ENCODE measurements at regions not wholly inside any gene's neighbourhood (a gene's known extent, or its start where the extent isn't known, plus 50 kb on each side); places are given as distances from the start of the nearest gene placed in this dataset.

DNA sequence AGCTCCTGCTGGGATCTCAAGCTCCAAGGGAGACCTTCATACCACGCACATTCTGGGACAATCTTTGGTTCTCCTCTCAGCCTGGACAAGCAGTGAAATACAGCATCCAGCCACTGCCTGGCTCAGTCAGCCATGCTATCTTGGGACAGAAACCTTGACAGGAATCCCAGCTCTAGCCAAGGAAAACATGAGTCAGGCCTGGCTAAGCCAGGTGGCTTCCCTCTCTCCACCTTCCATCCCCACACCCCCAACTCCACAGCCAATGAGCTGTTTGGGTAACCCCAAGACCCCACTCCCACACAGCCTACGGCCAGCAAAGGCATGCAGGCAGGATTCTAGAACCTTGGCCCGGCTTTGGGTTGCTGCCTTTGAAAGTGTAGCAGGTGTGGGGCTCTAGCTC is 64.9 kb downstream of the MCFD2 start:
- DNase-seq: no peak

DNA sequence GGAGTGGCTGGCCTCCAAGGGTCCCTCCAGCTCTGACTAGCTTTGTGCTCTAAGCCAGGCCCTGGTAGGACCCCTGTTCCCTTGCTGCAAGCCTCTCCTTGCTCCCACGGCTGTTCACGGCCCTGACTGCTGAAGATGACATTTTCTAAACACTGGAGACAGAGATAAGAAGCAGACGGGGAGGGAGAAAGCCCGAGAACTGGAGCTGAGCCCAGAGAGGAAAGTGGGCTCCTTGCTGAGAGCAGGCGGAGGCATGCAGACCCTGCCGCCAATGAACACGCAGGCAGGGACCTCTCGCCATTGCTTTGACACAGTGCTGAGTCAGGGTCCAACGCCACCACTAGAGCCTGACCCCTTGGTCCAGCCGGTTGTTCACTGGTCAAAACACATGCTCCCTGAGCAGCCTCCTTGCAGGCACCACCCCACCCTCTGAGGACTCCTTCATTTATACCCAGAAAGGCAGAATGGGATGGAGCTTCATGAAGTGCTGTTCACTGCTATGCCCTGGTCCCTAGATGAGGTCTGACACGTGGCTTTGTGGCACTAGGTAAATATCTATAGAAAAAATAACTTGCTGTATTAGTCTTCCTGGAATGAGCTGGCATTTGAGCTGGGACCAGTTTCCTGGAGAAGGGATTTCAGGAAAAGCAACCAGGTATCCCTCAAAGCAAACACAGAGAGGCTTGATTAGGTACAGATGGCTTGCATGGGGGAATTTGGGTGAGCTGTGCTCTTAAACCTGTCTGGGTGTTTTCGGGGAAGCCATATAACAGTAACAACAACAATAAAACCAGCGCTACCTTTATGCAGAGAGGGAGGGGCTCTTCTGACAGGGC is 65.7 kb downstream of the MCFD2 start:
- no peak for DNase-seq

DNA sequence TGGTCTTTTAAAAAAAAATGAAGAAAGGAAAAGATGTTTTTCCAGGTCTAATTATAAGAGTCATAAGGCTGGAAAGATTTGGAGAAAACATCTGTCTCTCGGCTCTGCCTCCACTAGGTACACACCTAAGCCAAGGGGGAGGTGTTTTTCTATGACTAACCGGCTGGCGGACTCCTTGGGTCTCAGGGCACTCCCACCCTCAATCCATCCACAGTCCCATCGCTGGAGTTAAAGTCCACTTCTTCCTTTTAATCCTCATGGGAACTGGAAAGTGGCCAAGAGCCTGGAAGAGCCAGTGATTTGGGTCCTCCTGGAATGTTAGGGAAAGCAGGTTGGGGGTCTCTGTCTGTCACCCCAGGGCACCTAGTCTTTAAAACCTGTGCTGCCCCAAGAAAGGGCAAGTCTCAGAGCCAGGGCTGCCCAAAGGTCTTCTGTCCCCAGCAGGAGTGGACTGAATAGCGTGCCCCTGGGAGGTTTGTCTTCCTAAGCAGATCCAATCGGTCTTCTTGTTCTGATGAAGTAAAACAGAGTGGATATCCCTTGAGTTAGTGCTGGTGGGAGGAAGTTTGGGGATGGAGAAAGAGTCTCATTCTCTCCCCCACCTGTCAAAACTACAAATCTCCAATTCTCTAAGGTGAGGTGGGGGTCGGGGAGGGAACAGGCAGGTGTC is 66.4 kb downstream of the MCFD2 start:
- DNase-seq: no peak

DNA sequence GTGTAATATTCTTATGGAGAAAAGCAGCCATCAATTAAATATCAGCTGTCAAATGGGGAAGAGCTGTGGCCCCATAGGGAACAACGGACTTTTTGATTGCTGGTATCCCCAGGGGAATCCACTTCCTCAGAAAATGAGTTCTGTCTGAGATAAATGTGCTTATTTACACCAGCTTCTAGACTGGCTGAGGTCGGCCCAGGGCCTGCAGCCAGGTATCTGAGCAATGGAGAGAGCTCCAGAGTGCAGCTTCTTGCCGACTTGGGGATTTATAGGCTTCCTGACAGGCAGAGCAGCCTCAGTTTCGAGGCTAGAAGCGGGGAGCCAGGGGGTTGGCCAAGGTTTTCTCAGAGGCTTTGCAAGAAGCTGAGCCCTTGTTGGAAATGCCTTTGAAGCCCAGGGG is 67.2 kb downstream of the MCFD2 start:
- DNase-seq: no peak

DNA sequence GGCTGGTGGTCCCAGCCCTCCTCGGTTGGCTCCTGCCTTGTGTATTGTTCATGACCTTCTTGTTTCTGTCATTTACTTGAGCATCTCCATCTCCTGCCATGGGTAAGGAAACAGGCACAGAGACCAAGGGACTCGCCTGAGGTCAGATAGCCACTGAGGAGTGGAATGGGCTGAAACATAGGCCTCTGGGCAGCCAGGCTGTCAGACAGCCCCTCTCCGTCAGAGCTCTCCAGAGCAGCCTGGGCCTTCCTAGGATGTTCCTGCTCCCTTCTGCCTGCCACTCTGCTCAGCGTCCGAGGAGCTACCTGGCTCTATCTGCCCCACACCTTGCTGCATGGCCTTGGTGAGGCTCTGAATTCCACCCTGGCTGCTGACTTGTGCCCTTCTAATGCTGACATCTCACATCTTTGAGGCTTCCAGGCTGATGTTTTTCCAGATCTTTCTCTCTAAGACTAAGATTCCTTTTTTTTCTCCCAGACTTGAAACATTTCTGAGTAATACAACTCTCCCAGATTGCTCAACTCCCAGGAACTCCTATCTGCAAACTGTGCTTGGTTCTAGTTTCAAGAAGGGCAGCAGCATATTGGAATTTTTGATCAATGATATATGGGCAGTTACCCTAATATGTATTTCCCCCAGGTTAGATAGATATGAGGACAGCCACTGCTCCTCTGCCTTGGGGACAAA is 67.7 kb downstream of the MCFD2 start:
- DNase-seq: no peak

DNA sequence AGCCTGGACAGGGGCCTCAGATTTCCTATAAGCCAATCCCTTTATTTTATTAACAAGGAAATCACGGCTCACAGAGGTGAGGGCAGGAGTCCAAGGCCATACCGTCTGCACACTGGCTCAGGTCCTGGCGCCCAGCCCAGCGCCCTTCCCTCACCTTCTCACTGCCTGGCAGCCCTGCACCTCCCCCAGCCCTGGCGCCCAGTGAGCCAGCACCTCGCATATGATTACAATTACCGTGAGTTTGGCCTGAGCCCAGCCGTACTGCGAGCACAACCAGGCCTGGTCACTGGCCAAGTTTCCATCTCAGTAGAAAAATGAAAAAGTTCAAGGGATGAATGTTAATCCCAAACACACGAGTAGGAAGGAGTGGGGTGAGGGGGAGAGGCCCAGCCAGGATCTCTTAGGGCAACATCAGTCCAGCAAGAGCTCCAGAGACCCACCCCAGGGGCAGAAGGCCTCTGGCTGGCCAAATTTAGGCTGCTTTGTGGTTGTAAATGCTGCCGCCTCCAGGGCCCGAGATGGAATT is 68.4 kb downstream of the MCFD2 start:
- DNase-seq: peak; percentile 87

DNA sequence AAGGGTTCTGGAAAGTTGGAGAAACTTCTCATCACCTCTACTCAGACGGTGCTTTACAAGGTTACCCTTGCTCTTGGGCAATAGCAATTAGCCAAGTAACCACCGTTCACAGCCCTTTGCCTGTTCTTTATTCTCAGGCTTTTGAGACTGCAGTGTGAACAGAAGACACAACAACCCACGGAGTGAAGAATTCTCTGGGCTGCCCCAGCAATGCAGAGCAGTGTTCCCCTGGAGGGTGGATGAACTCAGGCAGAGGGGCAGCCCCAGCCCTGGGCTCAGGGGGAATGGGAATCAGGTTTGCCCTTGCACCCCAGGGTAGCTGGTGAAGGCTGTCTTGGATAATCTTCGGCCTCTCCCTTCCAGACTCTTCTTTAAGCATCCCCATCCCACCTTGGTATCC is 69.1 kb downstream of the MCFD2 start:
- DNase-seq: no peak

DNA sequence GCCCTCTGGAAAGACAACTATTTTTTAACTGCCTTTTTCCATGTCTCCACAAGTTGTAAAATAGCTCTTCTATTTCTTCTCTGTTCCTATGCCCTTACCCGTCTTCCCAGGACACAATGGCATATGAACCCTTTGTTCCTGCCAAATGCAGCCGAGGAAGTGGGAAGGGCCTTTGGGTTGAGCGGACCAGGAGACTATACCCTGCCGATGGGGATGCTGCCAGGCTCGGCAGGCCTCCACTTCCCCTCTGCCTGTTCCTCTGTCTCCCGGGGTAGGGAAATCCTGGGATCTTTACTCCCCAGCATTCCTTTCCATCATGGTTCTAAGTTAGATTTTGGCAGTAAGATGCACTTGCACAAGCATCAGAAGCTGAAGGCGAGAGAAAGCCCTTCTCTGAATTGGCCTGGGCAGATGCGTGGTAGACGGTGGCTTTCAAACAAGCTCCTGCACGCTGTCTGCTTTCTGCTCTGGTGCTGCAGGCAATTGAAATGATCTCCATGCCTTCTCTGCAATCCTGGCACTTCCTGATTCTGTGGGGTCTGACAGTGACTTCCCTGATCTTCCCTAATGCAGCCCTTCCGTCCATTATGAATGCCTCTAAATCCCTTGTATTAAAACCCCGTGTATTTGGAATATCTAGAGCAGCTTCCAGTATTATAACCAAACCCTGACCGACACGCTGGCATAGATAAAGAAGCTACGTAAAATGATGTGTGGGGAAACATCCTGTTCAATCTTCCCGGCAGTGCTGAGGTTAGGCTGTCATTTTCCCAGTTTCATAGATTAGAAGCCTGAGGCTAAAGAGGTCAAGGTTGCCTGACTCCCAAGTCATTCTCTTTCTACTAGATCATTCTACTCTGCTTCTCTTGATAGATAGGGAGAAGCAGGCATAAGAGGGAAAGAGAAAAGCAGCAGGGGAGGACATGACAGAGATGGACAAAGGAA is 69.8 kb downstream of the MCFD2 start:
- no peak for DNase-seq

DNA sequence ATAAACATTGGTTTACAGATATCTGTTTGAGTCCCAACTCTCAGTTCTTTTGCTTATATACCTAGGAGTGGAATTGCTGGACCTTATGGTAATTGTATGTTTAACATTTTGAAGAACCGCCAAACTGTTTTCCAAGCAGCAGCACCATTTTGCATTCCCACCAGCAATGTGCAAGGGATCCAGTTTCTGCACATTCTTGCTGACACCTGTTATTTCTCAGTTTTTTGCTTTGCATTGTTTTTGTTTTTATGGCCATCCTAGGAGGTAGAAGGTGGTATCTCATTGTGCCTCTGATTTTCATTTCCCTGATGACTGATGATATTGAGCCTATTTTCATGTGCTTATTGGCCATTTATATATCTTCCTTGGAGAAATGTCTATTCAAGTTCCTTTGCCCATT is 71.2 kb downstream of the MCFD2 start:
- no peak for DNase-seq

DNA sequence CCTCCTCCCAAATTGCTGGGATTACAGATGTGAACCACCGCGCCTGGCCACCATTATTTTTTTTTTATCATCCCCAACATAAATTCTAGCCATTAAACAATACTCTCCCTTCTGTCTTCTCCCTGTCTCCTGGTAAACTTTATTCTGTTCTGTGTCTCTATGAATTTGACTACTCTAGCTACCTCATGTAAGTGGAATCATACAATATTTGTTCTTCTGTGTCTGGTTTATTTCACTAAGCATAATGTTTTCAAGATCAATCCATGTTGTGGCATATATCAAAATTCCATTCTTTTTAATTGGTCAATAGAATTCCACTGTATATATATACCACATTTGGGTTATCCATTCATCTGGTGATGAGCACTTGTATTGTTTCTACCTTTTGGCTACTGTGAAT is 71.6 kb downstream of the MCFD2 start:
- DNase-seq: no peak

DNA sequence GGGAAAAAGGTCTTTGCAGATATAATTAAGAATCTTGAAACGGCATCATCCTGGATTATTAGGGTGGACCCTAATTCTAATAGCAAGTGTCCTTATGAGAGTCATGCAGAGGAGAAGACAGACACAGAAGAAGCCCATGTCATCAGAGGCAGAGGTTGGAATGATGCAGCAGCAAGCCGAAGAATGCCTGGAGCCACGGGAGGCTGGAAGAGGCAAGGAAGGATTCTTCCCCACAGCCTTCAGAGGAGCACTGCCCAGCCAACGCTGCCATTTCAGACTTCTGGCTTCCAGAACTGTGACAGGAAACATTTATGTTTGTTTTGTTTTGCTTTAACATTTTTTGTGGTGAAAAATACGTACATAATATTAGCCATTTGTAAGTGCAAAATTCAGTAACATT is 72.3 kb downstream of the MCFD2 start:
- no peak for DNase-seq

DNA sequence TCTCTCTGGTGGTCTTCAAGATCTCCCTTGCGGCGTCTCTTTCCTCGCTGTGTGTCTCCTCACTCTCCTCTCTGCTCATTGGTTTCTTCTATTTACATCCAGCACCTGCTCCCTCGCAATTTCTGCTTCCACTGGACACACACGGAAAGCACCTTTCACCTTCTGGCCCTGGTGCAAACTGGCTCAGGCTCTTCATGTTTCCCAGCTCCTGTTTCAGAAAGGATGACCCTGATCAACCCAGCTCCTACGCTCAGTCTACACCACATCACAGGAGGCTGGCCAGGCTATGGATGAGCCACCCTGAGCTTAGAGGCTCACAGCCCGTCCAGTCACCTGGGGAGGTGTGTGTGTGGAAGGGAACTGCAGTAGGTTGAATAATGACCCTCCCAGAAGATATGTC is 72.7 kb downstream of the MCFD2 start:
- DNase-seq: no peak

DNA sequence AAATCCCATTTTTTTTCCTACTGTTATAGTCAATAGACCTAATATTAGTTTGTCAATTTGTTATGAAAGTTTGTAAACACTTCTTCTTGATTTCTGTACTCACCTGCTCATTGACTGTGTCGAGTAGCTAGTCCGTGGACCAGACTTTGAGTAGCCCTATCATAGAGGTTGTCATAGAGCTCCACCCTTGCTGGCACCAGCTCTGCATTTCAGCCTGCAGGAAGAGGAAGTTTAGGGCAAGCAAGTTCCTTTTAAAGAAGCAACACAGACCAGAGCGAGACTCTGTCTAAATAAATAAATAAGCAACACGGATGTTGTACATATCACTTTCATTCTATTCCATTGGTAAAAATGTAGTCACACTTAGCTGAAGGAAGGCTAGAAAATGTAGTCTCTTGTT is 74.0 kb downstream of the MCFD2 start:
- DNase-seq: no peak

DNA sequence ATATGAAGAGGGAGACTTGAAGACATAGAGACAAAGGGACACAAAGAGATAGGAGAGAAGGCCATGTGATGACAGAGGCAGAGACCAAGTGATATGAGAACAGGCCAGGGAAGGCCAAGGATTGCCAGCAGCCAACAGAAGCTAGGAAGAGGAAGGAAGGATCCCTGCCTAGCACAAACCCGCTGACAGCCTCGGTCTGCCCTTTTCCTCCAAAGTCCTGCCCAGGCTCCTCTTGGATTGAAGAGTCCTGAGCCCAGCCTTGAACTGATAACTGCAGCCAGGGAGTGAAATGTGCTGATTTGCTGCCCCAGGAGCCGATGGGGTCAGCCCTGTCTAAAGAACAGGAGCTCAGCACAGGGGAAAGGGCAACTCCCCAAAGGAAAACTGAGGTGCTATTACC is 76.6 kb downstream of the MCFD2 start:
- DNase-seq: no peak

DNA sequence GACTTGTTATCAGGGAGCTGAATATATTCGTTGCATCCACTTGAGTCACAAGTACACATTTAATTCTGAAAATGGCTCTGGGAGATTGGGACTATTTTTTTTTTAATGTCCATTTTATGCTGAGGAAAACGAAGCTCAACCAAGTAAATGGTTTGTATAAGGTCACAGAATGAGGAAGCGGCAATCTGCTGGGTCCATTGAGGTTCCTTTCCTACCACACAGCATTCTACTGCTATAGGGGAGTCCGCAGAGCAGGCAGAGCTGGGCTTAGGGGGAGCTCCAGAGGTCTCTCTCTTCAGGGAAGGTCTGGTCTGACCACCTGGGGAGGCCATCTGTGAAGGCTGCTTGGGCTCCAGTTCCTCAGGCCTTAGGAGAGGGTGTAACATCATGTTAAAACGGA is 77.9 kb downstream of the MCFD2 start:
- no peak for DNase-seq

DNA sequence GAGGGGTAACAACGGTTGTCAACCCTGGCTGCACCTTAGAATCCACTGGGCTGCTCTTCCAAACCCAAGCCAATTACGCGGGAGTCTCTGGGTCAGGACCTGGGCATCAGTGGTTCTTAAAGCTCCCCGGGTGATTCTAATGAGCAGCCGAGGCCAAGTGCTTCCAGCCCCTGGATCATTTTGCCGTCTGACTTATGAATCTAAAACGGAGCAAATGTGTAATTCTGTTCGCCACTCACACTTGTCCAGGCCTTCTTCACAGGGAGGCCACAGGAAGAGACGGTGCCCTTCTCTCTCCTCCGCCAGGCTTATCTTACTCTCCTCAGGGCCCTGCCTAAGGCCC is 78.5 kb downstream of the MCFD2 start:
- DNase-seq: no peak

DNA sequence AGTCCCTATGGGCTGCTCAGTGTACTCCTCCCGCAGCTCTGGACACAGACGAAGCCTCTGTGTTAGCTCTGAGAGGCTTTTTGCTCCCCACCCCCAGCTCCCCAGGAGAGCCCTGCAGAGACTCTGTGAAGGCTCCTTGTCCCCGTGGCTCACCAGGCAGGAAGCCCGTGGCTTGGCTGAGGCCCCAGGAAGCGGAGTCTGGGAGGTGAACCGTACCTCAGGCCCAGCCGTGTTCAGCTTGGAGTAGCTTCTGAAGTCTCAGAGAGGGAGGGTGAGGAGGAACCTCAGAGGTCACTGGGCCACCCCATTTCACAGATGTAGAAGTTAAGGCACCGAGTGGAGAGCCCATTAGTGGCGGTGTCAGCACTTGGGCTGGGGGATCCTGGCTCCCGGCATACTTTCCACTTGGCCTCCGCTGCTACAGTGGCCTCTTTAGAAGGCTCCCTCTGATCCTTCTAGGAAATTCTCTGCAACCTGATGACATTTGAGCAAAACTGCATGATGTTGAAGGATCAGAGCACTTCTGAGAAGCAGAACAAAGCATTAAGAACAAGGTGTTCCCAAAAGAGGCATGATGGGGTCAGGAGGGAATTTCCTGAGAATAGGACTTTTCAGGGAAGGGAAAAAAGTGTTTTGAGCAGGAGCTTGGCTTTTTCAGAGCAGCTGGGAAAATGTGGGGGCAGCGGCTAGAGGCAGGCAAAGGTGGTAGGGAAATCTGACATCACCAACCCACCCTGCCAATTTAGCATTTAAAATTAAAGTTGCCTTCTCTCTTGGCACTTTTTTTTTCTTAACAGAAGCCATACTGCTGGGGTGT is 79.1 kb downstream of the MCFD2 start:
- no peak for DNase-seq

DNA sequence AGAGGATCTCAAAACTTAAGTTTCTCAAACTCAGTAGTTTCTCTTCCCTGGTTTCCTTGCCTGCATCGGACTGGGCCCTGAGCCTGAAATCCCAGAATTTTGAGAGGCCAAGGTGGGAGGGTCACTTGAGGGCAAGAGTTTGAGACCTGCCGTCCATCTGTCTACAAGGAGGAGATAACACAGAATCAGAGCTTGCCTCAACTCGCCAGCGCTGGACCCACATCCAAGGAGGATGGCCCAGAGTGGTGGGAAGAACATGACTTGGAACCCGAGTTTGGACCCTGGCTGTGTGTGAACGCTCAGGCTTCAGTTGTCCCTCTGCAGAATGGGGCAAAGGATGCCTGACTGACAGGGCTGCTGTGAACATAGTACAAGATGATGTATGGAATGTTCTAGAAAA is 80.1 kb downstream of the MCFD2 start:
- no peak for DNase-seq

DNA sequence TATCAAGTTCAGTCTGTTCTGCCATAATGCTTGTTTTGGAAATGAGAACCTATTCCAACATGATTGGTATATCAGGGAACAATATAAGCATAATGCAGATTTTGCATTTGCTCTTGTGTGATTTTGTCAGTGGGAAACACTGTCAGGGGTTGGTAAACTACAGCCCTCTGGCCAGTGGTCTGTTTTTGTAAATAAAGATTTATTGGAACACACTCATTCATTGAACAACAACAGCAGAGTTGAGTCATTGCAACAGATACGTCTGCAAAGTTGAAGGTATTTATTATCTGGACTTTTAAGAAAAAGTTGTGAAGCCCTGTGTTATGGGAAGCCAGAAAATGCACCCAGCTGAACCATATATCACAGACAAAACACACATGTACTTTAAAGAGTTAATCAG is 83.1 kb downstream of the MCFD2 start:
- DNase-seq: no peak

DNA sequence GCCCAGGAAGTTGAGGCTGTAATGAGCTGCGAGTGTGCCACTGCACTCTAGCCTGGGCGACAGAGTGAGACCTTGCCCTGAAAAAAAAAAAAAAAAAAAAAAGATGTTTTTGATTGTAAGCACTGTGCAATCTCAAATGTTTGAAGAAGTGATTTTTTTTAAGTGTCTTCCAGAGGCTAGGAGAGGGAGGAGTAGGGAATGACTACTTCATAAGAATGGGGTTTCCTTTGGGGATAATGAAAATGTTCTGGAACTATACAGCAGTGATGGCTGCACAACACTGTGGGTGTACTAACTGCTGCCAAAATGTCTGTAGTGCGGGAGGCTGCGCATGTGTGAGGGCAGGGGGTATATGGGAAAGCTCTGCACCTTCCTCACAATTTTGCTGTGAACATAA is 83.7 kb downstream of the MCFD2 start:
- DNase-seq: no peak

DNA sequence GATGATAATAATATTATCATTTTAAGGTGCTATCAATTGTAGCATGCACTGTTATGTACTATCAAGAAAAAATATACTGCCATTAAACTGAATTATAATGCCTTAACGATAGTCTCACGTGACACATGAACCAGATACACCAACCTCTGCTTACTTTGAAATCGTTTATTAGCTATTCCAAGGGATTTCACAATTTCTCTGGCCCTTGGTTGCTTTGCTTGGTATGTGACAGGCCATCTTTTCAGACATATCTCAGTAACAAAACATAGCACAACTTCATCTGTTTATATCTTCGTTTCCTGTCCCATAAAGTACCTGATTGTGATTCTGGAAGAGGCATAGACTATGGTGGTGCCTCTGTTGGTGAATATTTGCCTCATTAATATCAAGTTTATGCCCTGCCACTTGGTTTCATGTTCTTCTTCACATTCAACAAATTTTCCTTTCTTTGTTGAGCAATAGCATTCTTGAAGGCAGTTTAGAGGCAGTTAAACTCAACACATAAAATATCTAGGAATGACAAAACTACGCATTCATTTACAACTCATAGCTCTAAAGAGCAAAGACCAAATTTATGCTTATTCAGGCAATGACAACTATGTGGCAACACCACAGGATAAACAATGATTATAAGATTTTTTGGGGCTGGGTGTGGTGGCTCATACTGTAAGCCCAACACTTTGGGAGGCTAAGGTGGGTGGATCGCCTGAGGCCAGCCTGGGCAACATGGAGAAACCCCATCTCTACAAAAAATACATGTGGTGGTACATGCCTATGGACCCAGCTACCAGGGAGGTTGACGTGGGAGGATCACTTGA is 84.3 kb downstream of the MCFD2 start:
- no peak for DNase-seq

Measured in NCI-H2029 treated with DMSO at 0.1 percent for 48 hours (cell line).